H1 (cell line): ENCODE measurements at regions not wholly inside any gene's neighbourhood (a gene's known extent, or its start where the extent isn't known, plus 50 kb on each side); places are given as distances from the start of the nearest gene placed in this dataset.

ENCODE experiments used
- CTCF ChIA-PET: fragments of 300-600 bp; sonication (Branson Sonifier 250); formaldehyde crosslinking; loops from one replicate; lab custom pipeline; 2021; ENCODE audit not compliant: partially characterized antibody; lab: Charles Lee
- POLR2A ChIA-PET: fragments of 300-600 bp; sonication (Branson Sonifier 250); formaldehyde crosslinking; loops from one replicate; lab custom pipeline; 2021; ENCODE audit warnings: inconsistent platforms; ENCODE audit not compliant: partially characterized antibody; lab: Charles Lee
- DNase-seq, 2 experiments: peaks; one replicate each; pipeline versions ENCODE4 v3.0.0 to v3.0.0-alpha.2; 2010 to 2022; ENCODE audit warnings: low spot score in 2 of 2, low read depth in 1 of 2, mixed read lengths in 1 of 2
- FAIRE-seq: peaks from 2 replicates; lab custom pipeline; 2011; peaks lifted over from hg19 to GRCh38; lab: Jason Lieb, UNC
- H2AFZ ChIP-seq: 2 replicates; pipeline ENCODE4 v1.8.1; 2012; ENCODE audit warnings: low read length, inconsistent platforms
- H2AK5ac ChIP-seq: 2 replicates; pipeline ENCODE4 v1.6.1; 2013; ENCODE audit warnings: low read depth, low read length
- H2BK120ac ChIP-seq: replicated peaks from 2 replicates; pipeline ENCODE3; 2013; ENCODE audit warnings: low read depth, low read length, inconsistent platforms
- H2BK12ac ChIP-seq: 2 replicates; pipeline ENCODE4 v1.6.1; 2013; ENCODE audit warnings: low read depth, low read length
- H2BK15ac ChIP-seq: 2 replicates; pipeline ENCODE4 v1.6.1; 2013; ENCODE audit warnings: low read length
- H2BK20ac ChIP-seq: 2 replicates; pipeline ENCODE4 v1.6.1; 2013; ENCODE audit warnings: low read length
- H2BK5ac ChIP-seq: 2 replicates; pipeline ENCODE4 v1.6.1; 2013; ENCODE audit warnings: low read depth, low read length
- H3K14ac ChIP-seq: 2 replicates; pipeline ENCODE4 v1.6.1; 2013; ENCODE audit warnings: inconsistent platforms; ENCODE audit not compliant: insufficient read length
- H3K18ac ChIP-seq: 2 replicates; pipeline ENCODE4 v1.6.1; 2013; ENCODE audit warnings: low read length; ENCODE audit errors: extremely low read depth
- H3K23ac ChIP-seq: 2 replicates; pipeline ENCODE4 v1.6.1; 2013; ENCODE audit warnings: inconsistent platforms; ENCODE audit not compliant: insufficient read length
- H3K23me2 ChIP-seq: 2 replicates; pipeline ENCODE4 v1.6.1; 2013; ENCODE audit warnings: low read depth, low read length
- H3K27ac ChIP-seq: 2 replicates; pipeline ENCODE4 v1.6.1; 2011; ENCODE audit warnings: low read depth, low read length, inconsistent platforms
- H3K27me3 ChIP-seq, 4 experiments: replicated peaks in 1 of 4; 1 replicate in 1 of 4; 2 replicates in 3 of 4; pipeline versions ENCODE4 v1.6.1 to v1.8.1; 2011 to 2013; ENCODE audit warnings: low read length in 3 of 4, mild to moderate bottlenecking in 3 of 4, inconsistent platforms in 2 of 4, mixed read lengths in 2 of 4, moderate library complexity in 1 of 4; ENCODE audit not compliant: control insufficient read depth in 3 of 4, insufficient read depth in 3 of 4; ENCODE audit errors: extremely low read depth in 1 of 4
- H3K36me3 ChIP-seq, 4 experiments: 2 replicates each; pipeline versions ENCODE4 v1.6.1 to v1.8.1; 2011 to 2013; ENCODE audit warnings: mild to moderate bottlenecking in 4 of 4, low read length in 3 of 4, moderate library complexity in 2 of 4, control low read depth in 1 of 4, inconsistent platforms in 1 of 4; ENCODE audit not compliant: insufficient read depth in 4 of 4, control insufficient read depth in 2 of 4
- H3K4ac ChIP-seq: replicated peaks from 2 replicates; pipeline ENCODE3; 2013; ENCODE audit warnings: low read length, low read depth, mixed read lengths, inconsistent platforms; ENCODE audit not compliant: insufficient read length
- H3K4me1 ChIP-seq, 4 experiments: replicated peaks in 1 of 4; 1 replicate in 1 of 4; 2 replicates in 3 of 4; pipeline versions ENCODE4 v1.6.1 to v1.8.1; 2011 to 2013; ENCODE audit warnings: low read length in 3 of 4, inconsistent platforms in 2 of 4, mixed read lengths in 1 of 4; ENCODE audit not compliant: insufficient read depth in 4 of 4, control insufficient read depth in 3 of 4
- H3K4me2 ChIP-seq, 2 experiments: 2 replicates each; pipeline versions ENCODE4 v1.6.1 to v1.8.1; 2011 to 2013; ENCODE audit warnings: low read depth in 2 of 2, low read length in 2 of 2, control low read depth in 1 of 2, inconsistent platforms in 1 of 2, mild to moderate bottlenecking in 1 of 2; ENCODE audit not compliant: insufficient read depth in 1 of 2
- H3K4me3 ChIP-seq, 4 experiments: fragments of 200-600, 300-600 bp in 1 of 4; sonication (generic), shearing (Covaris generic), sonication (Bioruptor Twin) in 1 of 4; 2 replicates each; pipeline versions ENCODE4 v1.5.1 to v1.8.1; 2011 to 2016; ENCODE audit warnings: low read length in 4 of 4, low read depth in 3 of 4, control low read depth in 2 of 4, inconsistent platforms in 2 of 4, mild to moderate bottlenecking in 2 of 4, mixed read lengths in 1 of 4, moderate library complexity in 1 of 4; ENCODE audit not compliant: insufficient read depth in 2 of 4; ENCODE audit errors: extremely low read depth in 1 of 4
- H3K56ac ChIP-seq: replicated peaks from 2 replicates; pipeline ENCODE3; 2013; ENCODE audit warnings: low read depth, mild to moderate bottlenecking, mixed read lengths, low read length, inconsistent platforms; ENCODE audit not compliant: insufficient read length
- H3K79me1 ChIP-seq: 2 replicates; pipeline ENCODE4 v1.6.1; 2013; ENCODE audit warnings: low read depth, low read length, control low read depth
- H3K79me2 ChIP-seq, 2 experiments: 2 replicates each; pipeline versions ENCODE4 v1.6.1 to v1.8.1; 2012 to 2013; ENCODE audit warnings: low read length in 2 of 2, mild to moderate bottlenecking in 2 of 2, inconsistent platforms in 1 of 2; ENCODE audit not compliant: insufficient read depth in 2 of 2, control insufficient read depth in 1 of 2
- H3K9ac ChIP-seq, 4 experiments: replicated peaks in 1 of 4; 1 replicate in 1 of 4; 2 replicates in 3 of 4; pipeline versions ENCODE4 v1.6.1 to v1.8.1; 2011 to 2013; ENCODE audit warnings: low read depth in 3 of 4, low read length in 3 of 4, control low read depth in 2 of 4, mild to moderate bottlenecking in 2 of 4, moderate library complexity in 2 of 4, inconsistent platforms in 1 of 4; ENCODE audit errors: extremely low read depth in 1 of 4
- H3K9me3 ChIP-seq, 2 experiments: 2 replicates each; pipeline versions ENCODE4 v1.6.1 to v1.8.1; 2012 to 2013; ENCODE audit warnings: mild to moderate bottlenecking in 2 of 2, moderate library complexity in 2 of 2, control low read depth in 1 of 2, inconsistent platforms in 1 of 2, low read depth in 1 of 2, low read length in 1 of 2, mixed read lengths in 1 of 2; ENCODE audit not compliant: insufficient read depth in 2 of 2
- H4K20me1 ChIP-seq, 2 experiments: replicated peaks in 1 of 2; 2 replicates each; pipeline versions ENCODE3 to v1.8.1; 2011 to 2013; ENCODE audit warnings: inconsistent platforms in 2 of 2, low read length in 2 of 2, mild to moderate bottlenecking in 1 of 2; ENCODE audit not compliant: insufficient read depth in 2 of 2, control insufficient read depth in 1 of 2
- H4K5ac ChIP-seq: 2 replicates; pipeline ENCODE4 v1.6.1; 2013; ENCODE audit warnings: low read length, low read depth, mixed read lengths, inconsistent platforms; ENCODE audit not compliant: insufficient read length
- H4K8ac ChIP-seq: 2 replicates; pipeline ENCODE4 v1.8.0; 2013; ENCODE audit warnings: mild to moderate bottlenecking, moderate library complexity, low read length, inconsistent platforms; ENCODE audit not compliant: insufficient read depth; ENCODE audit errors: extremely low read depth
- H4K91ac ChIP-seq: replicated peaks from 2 replicates; pipeline ENCODE3; 2013; ENCODE audit warnings: low read length, mixed read lengths, inconsistent platforms; ENCODE audit not compliant: insufficient read length
- ATF3 ChIP-seq: IDR thresholded peaks from 2 replicates; pipeline ENCODE4 v1.6.1; 2011; ENCODE audit warnings: low read depth, mild to moderate bottlenecking, low read length; ENCODE audit not compliant: insufficient read depth
- BACH1 ChIP-seq: IDR thresholded peaks from 2 replicates; pipeline ENCODE4 v1.6.1; 2012; ENCODE audit warnings: low read length, improper control_type of control experiment
- CBX5 ChIP-seq: fragments of 300-800, 300-1000 bp; sonication (generic); IDR thresholded peaks from 2 replicates; pipeline ENCODE4 v1.7.1; 2016; ENCODE audit warnings: antibody characterized with exemption, low read length, low read depth
- CREB1 ChIP-seq: IDR thresholded peaks from 2 replicates; pipeline ENCODE4 v1.6.1; 2012; ENCODE audit warnings: inconsistent platforms
- EP300 ChIP-seq, 2 experiments: IDR thresholded peaks; 1 replicate in 1 of 2; 2 replicates in 1 of 2; pipeline ENCODE4 v1.6.1; 2011 to 2012; ENCODE audit warnings: low read depth in 2 of 2, low read length in 2 of 2, mild to moderate bottlenecking in 2 of 2, borderline replicate concordance in 1 of 2, inconsistent platforms in 1 of 2, moderate library complexity in 1 of 2
- EZH2 ChIP-seq: fragments of 200-600 bp; sonication (generic); IDR thresholded peaks from 2 replicates; pipeline ENCODE4 v1.7.1; 2012; ENCODE audit warnings: low read depth, mild to moderate bottlenecking, moderate library complexity, low read length, inconsistent platforms; ENCODE audit not compliant: severe bottlenecking
- NRF1 ChIP-seq: IDR thresholded peaks from 2 replicates; pipeline ENCODE4 v1.6.1; 2011; ENCODE audit warnings: mild to moderate bottlenecking, low read depth, low read length, improper control_type of control experiment
- PHF8 ChIP-seq: fragments of 200-600 bp; sonication (generic); conservative IDR thresholded peaks from 2 replicates; pipeline ENCODE4 v1.7.1; 2012; ENCODE audit warnings: low read depth, mild to moderate bottlenecking, inconsistent platforms, low read length, moderate library complexity
- POLR2A ChIP-seq, 2 experiments: IDR thresholded peaks; 1 replicate in 1 of 2; 2 replicates in 1 of 2; pipeline ENCODE4 v1.6.1; 2011; ENCODE audit warnings: low read depth in 2 of 2, low read length in 2 of 2, mild to moderate bottlenecking in 2 of 2; ENCODE audit errors: control extremely low read depth in 1 of 2
- RNF2 ChIP-seq: fragments of 200-900, 300-1000 bp; sonication (generic); IDR thresholded peaks from 2 replicates; pipeline ENCODE4 v1.7.1; 2016; ENCODE audit warnings: borderline replicate concordance, low read depth, mild to moderate bottlenecking, antibody characterized with exemption, low read length; ENCODE audit not compliant: poor library complexity, severe bottlenecking; ENCODE audit errors: missing control alignments
- SP1 ChIP-seq: IDR thresholded peaks from 2 replicates; pipeline ENCODE4 v1.6.1; 2011; ENCODE audit warnings: low read depth, low read length
- SUZ12 ChIP-seq: fragments of 200-600 bp; sonication (generic); IDR thresholded peaks from 2 replicates; pipeline ENCODE4 v1.6.1; 2012; ENCODE audit warnings: mild to moderate bottlenecking, inconsistent platforms, low read length, moderate library complexity, mixed read lengths
- TEAD4 ChIP-seq: IDR thresholded peaks from 2 replicates; pipeline ENCODE4 v1.6.1; 2012; ENCODE audit warnings: low read depth, low read length, inconsistent platforms, mixed read lengths
- ZNF274 ChIP-seq: IDR thresholded peaks from 2 replicates; pipeline ENCODE4 v1.7.0; 2012; ENCODE audit warnings: low read length, borderline replicate concordance; ENCODE audit errors: extremely low read depth
- TF ChIP-seq, protein P1 (sequence below): IDR thresholded peaks from 2 replicates; pipeline ENCODE4 v1.6.1; 2012; ENCODE audit warnings: inconsistent platforms

DNA sequence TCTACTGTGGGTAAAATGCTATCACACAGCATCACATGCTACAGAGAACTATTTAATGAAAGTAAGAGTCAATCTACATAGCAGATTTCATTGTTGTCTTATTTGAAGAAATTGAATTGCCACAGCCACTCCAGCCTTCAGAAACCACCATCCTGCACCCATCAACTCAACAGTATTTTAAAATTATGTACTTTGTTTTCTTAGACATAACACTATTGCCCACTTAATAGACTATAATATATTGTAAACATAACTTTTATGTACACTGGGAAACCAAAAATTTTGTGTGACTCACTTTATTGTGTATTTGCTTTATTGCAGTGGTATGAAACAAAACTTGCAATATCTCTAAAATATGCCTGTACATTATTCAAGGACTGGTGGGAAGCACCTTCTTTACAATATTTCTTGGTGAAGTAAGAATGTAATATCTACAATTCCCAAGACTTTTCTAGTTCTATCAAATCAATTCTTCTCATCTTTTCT, 133.0 kb downstream of the DUSP10 start:
- no peaks in the 10 kb centered on the region for H3K4me1 ChIP-seq
- H3K56ac ChIP-seq, result no peak overlapping the region
- H4K5ac ChIP-seq, result no peak overlapping the region
- no peak for DNase-seq
- no peaks in the 10 kb centered on the region for H3K79me1 ChIP-seq
- no peak overlapping the region for H3K27ac ChIP-seq
- H3K4me2 ChIP-seq, result no peak overlapping the region
- H2BK20ac ChIP-seq, result no peak overlapping the region
- H4K20me1 ChIP-seq, result no peaks in the 10 kb centered on the region
- H2AFZ ChIP-seq, result no peak overlapping the region
- no peak overlapping the region for H3K9ac ChIP-seq
- CTCF ChIA-PET, result no interaction called here
- H2BK12ac ChIP-seq, result no peak overlapping the region
- H3K9me3 ChIP-seq, result no peaks in the 10 kb centered on the region
- H3K27me3 ChIP-seq, result no peaks in the 10 kb centered on the region
- no peak overlapping the region for H2AK5ac ChIP-seq
- no peaks in the 10 kb centered on the region for H3K79me2 ChIP-seq
- POLR2A ChIA-PET, result no interaction called here
- H3K14ac ChIP-seq, result no peak overlapping the region
- no peak overlapping the region for H2BK15ac ChIP-seq
- no peaks in the 10 kb centered on the region for H3K23me2 ChIP-seq
- no peak overlapping the region for H4K8ac ChIP-seq
- H2BK5ac ChIP-seq, result no peak overlapping the region
- no peak overlapping the region for H2BK120ac ChIP-seq
- no peak for FAIRE-seq
- H3K36me3 ChIP-seq, result no peaks in the 10 kb centered on the region
- no peak overlapping the region for H3K4ac ChIP-seq
- H3K23ac ChIP-seq, result no peak overlapping the region
- H3K18ac ChIP-seq, result no peak overlapping the region
- no peak overlapping the region for H3K4me3 ChIP-seq
- no peak overlapping the region for H4K91ac ChIP-seq
- no peak for TF ChIP-seq EZH2
- no peak for TF ChIP-seq NRF1
- TF ChIP-seq ATF3, result no peak
- no peak for TF ChIP-seq TEAD4
- TF ChIP-seq SUZ12, result no peak
- no peak for TF ChIP-seq PHF8
- TF ChIP-seq ZNF274, result no peak
- TF ChIP-seq POLR2A (IDR thresholded peaks at IDR 0.05; ENCODE audit: control extremely low read depth in 1 of 2, low read depth in 2 of 2, low read length in 2 of 2), result no peak
- TF ChIP-seq SP1, result no peak
- TF ChIP-seq CREB1, result no peak
- no peak for TF ChIP-seq EP300 (IDR thresholded peaks at IDR 0.05; ENCODE audit: borderline replicate concordance in 1 of 2, low read depth in 2 of 2, low read length in 2 of 2)
- no peak for TF ChIP-seq RNF2
- TF ChIP-seq CBX5, result no peak
- TF ChIP-seq BACH1, result no peak
- TF ChIP-seq, protein P1, sequence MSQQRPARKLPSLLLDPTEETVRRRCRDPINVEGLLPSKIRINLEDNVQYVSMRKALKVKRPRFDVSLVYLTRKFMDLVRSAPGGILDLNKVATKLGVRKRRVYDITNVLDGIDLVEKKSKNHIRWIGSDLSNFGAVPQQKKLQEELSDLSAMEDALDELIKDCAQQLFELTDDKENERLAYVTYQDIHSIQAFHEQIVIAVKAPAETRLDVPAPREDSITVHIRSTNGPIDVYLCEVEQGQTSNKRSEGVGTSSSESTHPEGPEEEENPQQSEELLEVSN, result no peak
